GM23338 (cell line): ENCODE measurements at regions not wholly inside any gene's neighbourhood (a gene's known extent, or its start where the extent isn't known, plus 50 kb on each side); places are given as distances from the start of the nearest gene placed in this dataset.

ENCODE experiments used
- ATAC-seq: fragments of 200-7000 bp; cut with Tn5 transposase; 3 replicates; pipeline ENCODE4 v1.9.1; 2020
- DNase-seq: peaks from one replicate; pipeline ENCODE4 v3.0.0-alpha.2; 2015; ENCODE audit warnings: low spot score
- H2AFZ ChIP-seq: fragments of 200-600 bp; sonication (generic); 2 replicates; pipeline ENCODE4 v1.8.0; 2016; ENCODE audit warnings: antibody characterized with exemption, mild to moderate bottlenecking, moderate library complexity
- H3F3A ChIP-seq: fragments of 200-600 bp; sonication (generic); replicated peaks from 2 replicates; pipeline ENCODE4 v1.8.0; 2017; ENCODE audit warnings: antibody characterized with exemption, mixed run types, low read depth
- H3K27ac ChIP-seq: fragments of 200-600 bp; sonication (generic); 2 replicates; pipeline ENCODE4 v1.6.1; 2016; ENCODE audit warnings: low read depth
- H3K27me3 ChIP-seq: fragments of 200-600 bp; sonication (generic); 2 replicates; pipeline ENCODE4 v1.8.0; 2016; ENCODE audit warnings: mild to moderate bottlenecking, mixed run types, moderate library complexity; ENCODE audit not compliant: insufficient read depth
- H3K36me3 ChIP-seq: fragments of 200-600 bp; sonication (generic); 2 replicates; pipeline ENCODE4 v1.8.0; 2016; ENCODE audit warnings: mild to moderate bottlenecking; ENCODE audit not compliant: insufficient read depth
- H3K4me1 ChIP-seq: fragments of 200-600 bp; sonication (generic); 2 replicates; pipeline ENCODE4 v1.8.0; 2016; ENCODE audit warnings: mild to moderate bottlenecking, moderate library complexity; ENCODE audit not compliant: insufficient read depth
- H3K4me2 ChIP-seq: fragments of 200-600 bp; sonication (generic); 2 replicates; pipeline ENCODE4 v1.7.1; 2017; ENCODE audit warnings: mixed run types
- H3K4me3 ChIP-seq: fragments of 200-600 bp; sonication (generic); 2 replicates; pipeline ENCODE4 v1.6.1; 2016; ENCODE audit warnings: mixed run types
- H3K79me2 ChIP-seq: fragments of 200-600 bp; sonication (generic); replicated peaks from 2 replicates; pipeline ENCODE4 v1.8.0; 2017; ENCODE audit warnings: mild to moderate bottlenecking; ENCODE audit not compliant: insufficient read depth
- H3K9me2 ChIP-seq: fragments of 200-600 bp; sonication (generic); 2 replicates; pipeline ENCODE4 v1.8.0; 2017; ENCODE audit not compliant: insufficient read depth
- H4K20me1 ChIP-seq: fragments of 200-600 bp; sonication (generic); replicated peaks from 2 replicates; pipeline ENCODE4 v1.8.0; 2017; ENCODE audit warnings: mild to moderate bottlenecking; ENCODE audit not compliant: insufficient read depth
- H3K27ac Mint-ChIP-seq: 2 replicates; pipeline ENCODE4 v1.8.0; 2020; ENCODE audit warnings: inconsistent platforms, mild to moderate bottlenecking, moderate library complexity, mixed read lengths
- H3K27me3 Mint-ChIP-seq: 3 replicates; pipeline ENCODE4 v1.8.0; 2022; ENCODE audit warnings: low read depth, mild to moderate bottlenecking, moderate library complexity, mixed read lengths, inconsistent platforms; ENCODE audit not compliant: insufficient read depth, poor library complexity
- H3K36me3 Mint-ChIP-seq: 3 replicates; pipeline ENCODE4 v1.8.0; 2021; ENCODE audit warnings: low read depth, mild to moderate bottlenecking, inconsistent platforms, moderate library complexity, mixed read lengths
- H3K4me1 Mint-ChIP-seq: 3 replicates; pipeline ENCODE4 v1.8.0; 2020; ENCODE audit warnings: mild to moderate bottlenecking, inconsistent platforms, mixed read lengths
- H3K4me3 Mint-ChIP-seq: 3 replicates; pipeline ENCODE4 v1.8.0; 2021; ENCODE audit warnings: moderate library complexity, mild to moderate bottlenecking, inconsistent platforms, mixed read lengths
- H3K9me3 Mint-ChIP-seq: 3 replicates; pipeline ENCODE4 v1.8.0; 2020; ENCODE audit warnings: moderate library complexity, mild to moderate bottlenecking, inconsistent platforms, mixed read lengths
- CREB1 ChIP-seq: fragments of 250-450 bp; sonication (Bioruptor Pico); IDR thresholded peaks from 2 replicates; pipeline ENCODE4 v1.5.0; 2020; ENCODE audit warnings: low read depth, mild to moderate bottlenecking, moderate library complexity
- ETS1 ChIP-seq: IDR thresholded peaks from 2 replicates; pipeline ENCODE4 v1.6.1; 2016; ENCODE audit warnings: antibody characterized with exemption
- EZH2 ChIP-seq: fragments of 200-600 bp; sonication (generic); IDR thresholded peaks from one replicate; pipeline ENCODE4 v1.8.0; 2017; ENCODE audit warnings: antibody characterized with exemption, mild to moderate bottlenecking, low read depth; ENCODE audit not compliant: unreplicated experiment
- EZH2phosphoT487 ChIP-seq: fragments of 200-600 bp; sonication (generic); IDR thresholded peaks from one replicate; pipeline ENCODE4 v1.8.1; 2018; ENCODE audit warnings: antibody characterized with exemption; ENCODE audit not compliant: unreplicated experiment
- JUNB ChIP-seq: IDR thresholded peaks from one replicate; pipeline ENCODE4 v1.6.1; 2016; ENCODE audit warnings: antibody characterized with exemption; ENCODE audit not compliant: unreplicated experiment
- NANOG ChIP-seq: IDR thresholded peaks from 2 replicates; pipeline ENCODE4 v1.6.1; 2016; ENCODE audit warnings: antibody characterized with exemption, borderline replicate concordance
- POLR2AphosphoS5 ChIP-seq: IDR thresholded peaks from 2 replicates; pipeline ENCODE4 v1.6.1; 2016; ENCODE audit warnings: antibody characterized with exemption, low read depth
- STAT1 ChIP-seq: IDR thresholded peaks from one replicate; pipeline ENCODE4 v1.6.1; 2016; ENCODE audit warnings: antibody characterized with exemption; ENCODE audit not compliant: unreplicated experiment
- ZNF114 ChIP-seq: fragments of 250-450 bp; sonication (Bioruptor Pico); IDR thresholded peaks from 2 replicates; pipeline ENCODE4 v1.5.0; 2020; ENCODE audit warnings: mild to moderate bottlenecking, moderate library complexity
- ZNF331 ChIP-seq: fragments of 250-450 bp; sonication (Bioruptor Pico); IDR thresholded peaks from 2 replicates; pipeline ENCODE4 v1.5.0; 2020; ENCODE audit warnings: low read depth, mild to moderate bottlenecking, moderate library complexity
- TF ChIP-seq, protein P1 (sequence below), 2 experiments: fragments of 200-600 bp in 1 of 2; sonication (generic) in 1 of 2; conservative IDR thresholded peaks; 2 replicates each; pipeline versions ENCODE4 v1.5.1 to v1.6.1; 2016 to 2017; ENCODE audit warnings: antibody characterized with exemption in 2 of 2, low read depth in 2 of 2, mild to moderate bottlenecking in 2 of 2, moderate library complexity in 1 of 2
- TF ChIP-seq, protein P2 (sequence below): fragments of 250-450 bp; sonication (Bioruptor Pico); IDR thresholded peaks from 2 replicates; pipeline ENCODE4 v1.5.0; 2020; ENCODE audit warnings: mild to moderate bottlenecking, moderate library complexity
- TF ChIP-seq, protein P3 (sequence below): IDR thresholded peaks from one replicate; pipeline ENCODE4 v1.6.1; 2018; ENCODE audit warnings: antibody characterized with exemption; ENCODE audit not compliant: unreplicated experiment

- Histone ChIP-seq H3F3A (no peaks in the 10 kb centered on the region), H4K20me1 (no peaks in the 10 kb centered on the region), H3K79me2 (no peaks in the 10 kb centered on the region), H3K27ac (no peak overlapping the region), H2AFZ (no peak overlapping the region), H3K4me3 (no peak overlapping the region), H3K4me1 (peaks cover 7% of the 10 kb centered on the region; the same call in 1 of the 2 replicates), H3K9me2 (peaks cover 12% of the 10 kb centered on the region; the same call in 1 of the 2 replicates), H3K36me3 (no peaks in the 10 kb centered on the region), H3K27me3 (no peaks in the 10 kb centered on the region), H3K4me2 (no peak overlapping the region)
- ATAC-seq, result no peak
- TF ChIP-seq, protein P1, sequence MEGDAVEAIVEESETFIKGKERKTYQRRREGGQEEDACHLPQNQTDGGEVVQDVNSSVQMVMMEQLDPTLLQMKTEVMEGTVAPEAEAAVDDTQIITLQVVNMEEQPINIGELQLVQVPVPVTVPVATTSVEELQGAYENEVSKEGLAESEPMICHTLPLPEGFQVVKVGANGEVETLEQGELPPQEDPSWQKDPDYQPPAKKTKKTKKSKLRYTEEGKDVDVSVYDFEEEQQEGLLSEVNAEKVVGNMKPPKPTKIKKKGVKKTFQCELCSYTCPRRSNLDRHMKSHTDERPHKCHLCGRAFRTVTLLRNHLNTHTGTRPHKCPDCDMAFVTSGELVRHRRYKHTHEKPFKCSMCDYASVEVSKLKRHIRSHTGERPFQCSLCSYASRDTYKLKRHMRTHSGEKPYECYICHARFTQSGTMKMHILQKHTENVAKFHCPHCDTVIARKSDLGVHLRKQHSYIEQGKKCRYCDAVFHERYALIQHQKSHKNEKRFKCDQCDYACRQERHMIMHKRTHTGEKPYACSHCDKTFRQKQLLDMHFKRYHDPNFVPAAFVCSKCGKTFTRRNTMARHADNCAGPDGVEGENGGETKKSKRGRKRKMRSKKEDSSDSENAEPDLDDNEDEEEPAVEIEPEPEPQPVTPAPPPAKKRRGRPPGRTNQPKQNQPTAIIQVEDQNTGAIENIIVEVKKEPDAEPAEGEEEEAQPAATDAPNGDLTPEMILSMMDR (conservative IDR thresholded peaks at IDR 0.05; ENCODE audit: low read depth in 2 of 2), result no peak
- TF ChIP-seq STAT1, result no peak
- no peak for TF ChIP-seq ZNF331 (CRISPR knock-in tag)
- no peak for TF ChIP-seq EZH2
- TF ChIP-seq, protein P2, sequence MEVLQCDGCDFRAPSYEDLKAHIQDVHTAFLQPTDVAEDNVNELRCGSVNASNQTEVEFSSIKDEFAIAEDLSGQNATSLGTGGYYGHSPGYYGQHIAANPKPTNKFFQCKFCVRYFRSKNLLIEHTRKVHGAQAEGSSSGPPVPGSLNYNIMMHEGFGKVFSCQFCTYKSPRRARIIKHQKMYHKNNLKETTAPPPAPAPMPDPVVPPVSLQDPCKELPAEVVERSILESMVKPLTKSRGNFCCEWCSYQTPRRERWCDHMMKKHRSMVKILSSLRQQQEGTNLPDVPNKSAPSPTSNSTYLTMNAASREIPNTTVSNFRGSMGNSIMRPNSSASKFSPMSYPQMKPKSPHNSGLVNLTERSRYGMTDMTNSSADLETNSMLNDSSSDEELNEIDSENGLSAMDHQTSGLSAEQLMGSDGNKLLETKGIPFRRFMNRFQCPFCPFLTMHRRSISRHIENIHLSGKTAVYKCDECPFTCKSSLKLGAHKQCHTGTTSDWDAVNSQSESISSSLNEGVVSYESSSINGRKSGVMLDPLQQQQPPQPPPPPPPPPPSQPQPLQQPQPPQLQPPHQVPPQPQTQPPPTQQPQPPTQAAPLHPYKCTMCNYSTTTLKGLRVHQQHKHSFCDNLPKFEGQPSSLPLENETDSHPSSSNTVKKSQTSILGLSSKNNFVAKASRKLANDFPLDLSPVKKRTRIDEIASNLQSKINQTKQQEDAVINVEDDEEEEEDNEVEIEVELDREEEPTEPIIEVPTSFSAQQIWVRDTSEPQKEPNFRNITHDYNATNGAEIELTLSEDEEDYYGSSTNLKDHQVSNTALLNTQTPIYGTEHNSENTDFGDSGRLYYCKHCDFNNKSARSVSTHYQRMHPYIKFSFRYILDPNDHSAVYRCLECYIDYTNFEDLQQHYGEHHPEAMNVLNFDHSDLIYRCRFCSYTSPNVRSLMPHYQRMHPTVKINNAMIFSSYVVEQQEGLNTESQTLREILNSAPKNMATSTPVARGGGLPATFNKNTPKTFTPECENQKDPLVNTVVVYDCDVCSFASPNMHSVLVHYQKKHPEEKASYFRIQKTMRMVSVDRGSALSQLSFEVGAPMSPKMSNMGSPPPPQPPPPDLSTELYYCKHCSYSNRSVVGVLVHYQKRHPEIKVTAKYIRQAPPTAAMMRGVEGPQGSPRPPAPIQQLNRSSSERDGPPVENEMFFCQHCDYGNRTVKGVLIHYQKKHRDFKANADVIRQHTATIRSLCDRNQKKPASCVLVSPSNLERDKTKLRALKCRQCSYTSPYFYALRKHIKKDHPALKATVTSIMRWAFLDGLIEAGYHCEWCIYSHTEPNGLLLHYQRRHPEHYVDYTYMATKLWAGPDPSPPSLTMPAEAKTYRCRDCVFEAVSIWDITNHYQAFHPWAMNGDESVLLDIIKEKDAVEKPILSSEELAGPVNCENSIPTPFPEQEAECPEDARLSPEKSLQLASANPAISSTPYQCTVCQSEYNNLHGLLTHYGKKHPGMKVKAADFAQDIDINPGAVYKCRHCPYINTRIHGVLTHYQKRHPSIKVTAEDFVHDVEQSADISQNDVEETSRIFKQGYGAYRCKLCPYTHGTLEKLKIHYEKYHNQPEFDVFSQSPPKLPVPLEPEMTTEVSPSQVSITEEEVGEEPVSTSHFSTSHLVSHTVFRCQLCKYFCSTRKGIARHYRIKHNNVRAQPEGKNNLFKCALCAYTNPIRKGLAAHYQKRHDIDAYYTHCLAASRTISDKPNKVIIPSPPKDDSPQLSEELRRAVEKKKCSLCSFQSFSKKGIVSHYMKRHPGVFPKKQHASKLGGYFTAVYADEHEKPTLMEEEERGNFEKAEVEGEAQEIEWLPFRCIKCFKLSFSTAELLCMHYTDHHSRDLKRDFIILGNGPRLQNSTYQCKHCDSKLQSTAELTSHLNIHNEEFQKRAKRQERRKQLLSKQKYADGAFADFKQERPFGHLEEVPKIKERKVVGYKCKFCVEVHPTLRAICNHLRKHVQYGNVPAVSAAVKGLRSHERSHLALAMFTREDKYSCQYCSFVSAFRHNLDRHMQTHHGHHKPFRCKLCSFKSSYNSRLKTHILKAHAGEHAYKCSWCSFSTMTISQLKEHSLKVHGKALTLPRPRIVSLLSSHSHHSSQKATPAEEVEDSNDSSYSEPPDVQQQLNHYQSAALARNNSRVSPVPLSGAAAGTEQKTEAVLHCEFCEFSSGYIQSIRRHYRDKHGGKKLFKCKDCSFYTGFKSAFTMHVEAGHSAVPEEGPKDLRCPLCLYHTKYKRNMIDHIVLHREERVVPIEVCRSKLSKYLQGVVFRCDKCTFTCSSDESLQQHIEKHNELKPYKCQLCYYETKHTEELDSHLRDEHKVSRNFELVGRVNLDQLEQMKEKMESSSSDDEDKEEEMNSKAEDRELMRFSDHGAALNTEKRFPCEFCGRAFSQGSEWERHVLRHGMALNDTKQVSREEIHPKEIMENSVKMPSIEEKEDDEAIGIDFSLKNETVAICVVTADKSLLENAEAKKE (CRISPR knock-in tag), result no peak
- no peak for TF ChIP-seq NANOG
- TF ChIP-seq, protein P3, sequence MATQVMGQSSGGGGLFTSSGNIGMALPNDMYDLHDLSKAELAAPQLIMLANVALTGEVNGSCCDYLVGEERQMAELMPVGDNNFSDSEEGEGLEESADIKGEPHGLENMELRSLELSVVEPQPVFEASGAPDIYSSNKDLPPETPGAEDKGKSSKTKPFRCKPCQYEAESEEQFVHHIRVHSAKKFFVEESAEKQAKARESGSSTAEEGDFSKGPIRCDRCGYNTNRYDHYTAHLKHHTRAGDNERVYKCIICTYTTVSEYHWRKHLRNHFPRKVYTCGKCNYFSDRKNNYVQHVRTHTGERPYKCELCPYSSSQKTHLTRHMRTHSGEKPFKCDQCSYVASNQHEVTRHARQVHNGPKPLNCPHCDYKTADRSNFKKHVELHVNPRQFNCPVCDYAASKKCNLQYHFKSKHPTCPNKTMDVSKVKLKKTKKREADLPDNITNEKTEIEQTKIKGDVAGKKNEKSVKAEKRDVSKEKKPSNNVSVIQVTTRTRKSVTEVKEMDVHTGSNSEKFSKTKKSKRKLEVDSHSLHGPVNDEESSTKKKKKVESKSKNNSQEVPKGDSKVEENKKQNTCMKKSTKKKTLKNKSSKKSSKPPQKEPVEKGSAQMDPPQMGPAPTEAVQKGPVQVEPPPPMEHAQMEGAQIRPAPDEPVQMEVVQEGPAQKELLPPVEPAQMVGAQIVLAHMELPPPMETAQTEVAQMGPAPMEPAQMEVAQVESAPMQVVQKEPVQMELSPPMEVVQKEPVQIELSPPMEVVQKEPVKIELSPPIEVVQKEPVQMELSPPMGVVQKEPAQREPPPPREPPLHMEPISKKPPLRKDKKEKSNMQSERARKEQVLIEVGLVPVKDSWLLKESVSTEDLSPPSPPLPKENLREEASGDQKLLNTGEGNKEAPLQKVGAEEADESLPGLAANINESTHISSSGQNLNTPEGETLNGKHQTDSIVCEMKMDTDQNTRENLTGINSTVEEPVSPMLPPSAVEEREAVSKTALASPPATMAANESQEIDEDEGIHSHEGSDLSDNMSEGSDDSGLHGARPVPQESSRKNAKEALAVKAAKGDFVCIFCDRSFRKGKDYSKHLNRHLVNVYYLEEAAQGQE, result no peak
- TF ChIP-seq ETS1, result no peak
- no peak for TF ChIP-seq EZH2phosphoT487
- TF ChIP-seq ZNF114 (CRISPR knock-in tag), result no peak
- TF ChIP-seq POLR2AphosphoS5, result no peak
- no peak for TF ChIP-seq JUNB
- no peak for TF ChIP-seq CREB1 (CRISPR knock-in tag)
- Mint-ChIP-seq H3K4me3 (no peak overlapping the region), H3K4me1 (peaks cover 6% of the 10 kb centered on the region), H3K27ac (no peak overlapping the region), H3K27me3 (no peaks in the 10 kb centered on the region), H3K36me3 (peaks cover 11% of the 10 kb centered on the region; the same call in 2 of the 3 replicates), H3K9me3 (0 out of 3 replicates have a peak, but pooled peaks cover 5% of the 10 kb centered on the region)
- DNase-seq, result no peak
Measured at GRCh38 chr5:124880903-124881697, 134.7 kb upstream of the ZNF608 start.
